GM23248 (cell line): ENCODE measurements at regions not wholly inside any gene's neighbourhood (a gene's known extent, or its start where the extent isn't known, plus 50 kb on each side); places are given as distances from the start of the nearest gene placed in this dataset.

Source experiments
- EZH2 ChIP-seq: fragments of 200-600 bp; sonication (generic); IDR thresholded peaks from 2 replicates; pipeline ENCODE4 v1.6.1; 2018; ENCODE audit warnings: antibody characterized with exemption, mild to moderate bottlenecking; ENCODE audit not compliant: insufficient read depth, poor library complexity, severe bottlenecking
- EZH2phosphoT487 ChIP-seq: fragments of 200-600 bp; sonication (generic); IDR thresholded peaks from 2 replicates; pipeline ENCODE4 v1.6.1; 2018; ENCODE audit warnings: antibody characterized with exemption, moderate library complexity, mild to moderate bottlenecking, low read depth; ENCODE audit not compliant: insufficient read depth

- TF ChIP-seq EZH2phosphoT487 (no peak), EZH2 (no peak)
Measured at GRCh38 chr13:62207388-62207787, 791.7 kb upstream of the PCDH20 start.
